IMR-90 (cell line): ENCODE measurements at regions not wholly inside any gene's neighbourhood (a gene's known extent, or its start where the extent isn't known, plus 50 kb on each side); places are given as distances from the start of the nearest gene placed in this dataset.

Experiments used
- BHLHE40 ChIP-seq: fragments of 150-350 bp; IDR thresholded peaks from 2 replicates; pipeline ENCODE4 v1.6.1; 2016; ENCODE audit warnings: mild to moderate bottlenecking, low read depth, low read length
- CEBPB ChIP-seq: IDR thresholded peaks from 2 replicates; pipeline ENCODE4 v1.6.1; 2012; ENCODE audit warnings: low read depth, low read length, improper control_type of control experiment
- CHD1 ChIP-seq: IDR thresholded peaks from 2 replicates; pipeline ENCODE4 v1.6.1; 2012; ENCODE audit warnings: low read depth, low read length, improper control_type of control experiment
- CTCF ChIP-seq: conservative IDR thresholded peaks from 2 replicates; pipeline ENCODE4 v1.5.1; 2012; ENCODE audit warnings: mild to moderate bottlenecking, low read depth, low read length, improper control_type of control experiment
- NFE2L2 ChIP-seq: fragments of 150-350 bp; IDR thresholded peaks from 2 replicates; pipeline ENCODE4 v1.6.1; 2016; ENCODE audit warnings: low read depth, mild to moderate bottlenecking, low read length
- POLR2A ChIP-seq: IDR thresholded peaks from 2 replicates; pipeline ENCODE4 v1.6.1; 2012; ENCODE audit warnings: mild to moderate bottlenecking, low read depth, low read length
- RCOR1 ChIP-seq: IDR thresholded peaks from 2 replicates; pipeline ENCODE4 v1.6.1; 2012; ENCODE audit warnings: mild to moderate bottlenecking, low read length, improper control_type of control experiment; ENCODE audit not compliant: insufficient replicate concordance
- SMC3 ChIP-seq: fragments of 150-350 bp; IDR thresholded peaks from 2 replicates; pipeline ENCODE4 v1.6.1; 2016; ENCODE audit warnings: low read depth, mild to moderate bottlenecking, antibody characterized with exemption, low read length, moderate library complexity

- no peak for TF ChIP-seq SMC3
- TF ChIP-seq POLR2A: no peak
- no peak for TF ChIP-seq CHD1
- TF ChIP-seq RCOR1: no peak
- no peak for TF ChIP-seq CEBPB
- no peak for TF ChIP-seq CTCF
- TF ChIP-seq BHLHE40: no peak
- TF ChIP-seq NFE2L2: no peak
Observed at GRCh38 chr18:67661555-67661954, 145.0 kb upstream of the DSEL start.
